ENCODE measurements at regions not wholly inside any gene's neighbourhood (a gene's known extent, or its start where the extent isn't known, plus 50 kb on each side); places are given as distances from the start of the nearest gene placed in this dataset.
A peak's percentile ranks its signal among the peaks of the same experiment; 100 is the strongest.
"Not testable (repeated sequence)": the region's sequence is repeated elsewhere in the genome, so short reads cannot be mapped to it uniquely, and the experiment has no call there.

DNA sequence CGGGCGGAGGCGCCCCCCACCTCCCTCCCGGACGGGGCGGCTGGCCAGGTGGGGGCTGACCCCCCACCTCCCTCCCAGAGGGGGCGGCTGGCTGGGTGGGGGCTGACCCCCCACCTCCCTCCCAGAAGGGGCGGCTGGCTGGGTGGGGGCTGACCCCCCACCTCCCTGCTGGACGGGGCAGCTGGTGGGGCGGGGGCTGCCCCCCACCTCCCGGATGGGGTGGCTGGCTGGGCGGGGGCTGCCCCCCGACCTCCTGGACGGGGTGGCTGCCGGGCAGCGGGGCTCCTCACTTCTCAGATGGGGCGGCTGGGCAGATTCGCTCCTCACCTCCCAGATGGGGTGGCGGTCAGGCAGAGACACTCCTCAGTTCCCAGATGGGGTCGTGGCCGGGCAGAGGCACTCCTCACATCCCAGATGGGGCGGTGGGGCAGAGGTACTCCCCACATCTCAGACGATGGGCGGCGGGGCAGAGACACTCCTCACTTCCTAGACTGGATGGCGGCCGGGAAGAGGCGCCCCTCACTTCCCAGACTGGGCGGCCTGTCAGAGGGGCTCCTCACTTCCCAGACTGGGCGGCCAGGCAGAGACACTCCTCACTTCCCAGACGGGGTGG lies 178.1 kb upstream of the CLINT1 start:
- not testable (repeated sequence) for DNase-seq

DNA sequence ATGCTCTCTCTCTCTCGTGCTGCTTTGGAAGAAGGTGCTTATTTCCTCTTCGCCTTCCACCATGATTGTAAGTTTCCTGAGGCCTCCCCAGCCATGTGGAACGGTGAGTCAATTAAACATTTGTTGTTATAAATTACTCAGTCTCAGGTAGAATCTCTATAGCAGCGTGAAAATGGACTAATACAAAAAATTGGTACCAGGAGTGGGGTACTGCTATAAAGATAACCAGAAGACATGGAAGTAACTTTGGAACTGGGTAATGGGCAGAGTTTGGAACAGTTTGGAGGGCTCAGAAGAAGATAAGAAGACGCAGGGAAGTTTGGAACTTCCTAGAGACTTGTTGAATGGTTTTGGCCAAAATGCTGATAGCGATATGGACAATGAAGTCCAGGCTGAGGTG lies 175.6 kb upstream of the CLINT1 start:
- not testable (repeated sequence) for DNase-seq

DNA sequence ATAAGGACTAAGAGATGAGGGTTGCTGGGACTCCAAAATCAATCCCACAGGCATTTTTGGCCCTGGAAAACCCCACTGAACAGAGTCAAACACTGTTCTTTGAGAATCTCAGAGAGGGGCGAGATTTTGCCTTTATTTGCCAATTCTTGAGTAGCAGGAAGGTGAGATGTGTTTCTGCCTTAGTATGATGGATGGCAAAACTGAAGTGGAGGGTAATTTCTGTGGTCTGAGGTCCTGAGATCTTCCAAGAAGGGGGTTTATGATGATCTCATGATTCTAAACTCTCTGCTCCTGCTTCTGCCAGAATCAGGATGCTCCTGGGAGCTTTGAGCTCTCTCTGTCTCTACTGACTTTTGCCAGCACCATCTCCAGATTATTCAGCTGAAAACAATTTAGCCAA lies 174.8 kb upstream of the CLINT1 start:
- no peak for DNase-seq

DNA sequence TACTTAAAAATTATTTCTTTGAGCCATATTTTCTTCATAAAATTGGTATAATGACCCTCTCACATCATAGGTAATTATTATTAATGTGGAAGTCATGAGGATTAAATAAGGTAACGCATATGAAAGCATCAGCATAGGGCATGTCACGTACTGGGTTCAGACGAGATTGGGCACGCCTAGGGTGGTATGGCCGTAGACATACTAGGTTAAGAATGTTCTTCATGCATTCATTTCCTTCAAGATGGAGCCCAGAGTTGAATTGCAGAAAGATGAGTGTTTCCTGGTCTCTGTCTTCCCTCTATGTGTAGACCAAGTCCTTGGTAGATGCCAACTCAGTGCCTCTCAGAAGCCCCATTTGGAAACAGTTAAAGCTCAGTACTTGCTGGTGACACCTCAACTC lies 174.1 kb upstream of the CLINT1 start:
- no peak for DNase-seq

DNA sequence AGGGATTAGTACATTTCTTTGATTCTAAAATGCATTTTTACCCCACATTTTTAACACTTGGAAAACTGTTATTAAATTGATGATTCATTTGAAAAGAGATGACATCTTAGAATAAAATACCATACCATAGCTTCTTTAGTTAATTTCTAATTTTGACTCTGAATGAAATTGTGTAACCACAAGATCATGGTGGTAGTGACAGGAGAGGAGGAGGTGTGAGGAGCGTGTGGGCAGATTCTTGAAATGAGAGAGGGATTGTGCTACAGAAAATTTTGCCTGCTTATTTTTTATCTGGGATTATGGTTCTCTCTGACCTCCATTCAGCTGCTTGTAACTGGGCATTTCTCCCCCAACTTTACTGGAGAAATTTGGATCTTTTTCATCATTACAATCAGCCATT lies 173.3 kb upstream of the CLINT1 start:
- no peak for DNase-seq

DNA sequence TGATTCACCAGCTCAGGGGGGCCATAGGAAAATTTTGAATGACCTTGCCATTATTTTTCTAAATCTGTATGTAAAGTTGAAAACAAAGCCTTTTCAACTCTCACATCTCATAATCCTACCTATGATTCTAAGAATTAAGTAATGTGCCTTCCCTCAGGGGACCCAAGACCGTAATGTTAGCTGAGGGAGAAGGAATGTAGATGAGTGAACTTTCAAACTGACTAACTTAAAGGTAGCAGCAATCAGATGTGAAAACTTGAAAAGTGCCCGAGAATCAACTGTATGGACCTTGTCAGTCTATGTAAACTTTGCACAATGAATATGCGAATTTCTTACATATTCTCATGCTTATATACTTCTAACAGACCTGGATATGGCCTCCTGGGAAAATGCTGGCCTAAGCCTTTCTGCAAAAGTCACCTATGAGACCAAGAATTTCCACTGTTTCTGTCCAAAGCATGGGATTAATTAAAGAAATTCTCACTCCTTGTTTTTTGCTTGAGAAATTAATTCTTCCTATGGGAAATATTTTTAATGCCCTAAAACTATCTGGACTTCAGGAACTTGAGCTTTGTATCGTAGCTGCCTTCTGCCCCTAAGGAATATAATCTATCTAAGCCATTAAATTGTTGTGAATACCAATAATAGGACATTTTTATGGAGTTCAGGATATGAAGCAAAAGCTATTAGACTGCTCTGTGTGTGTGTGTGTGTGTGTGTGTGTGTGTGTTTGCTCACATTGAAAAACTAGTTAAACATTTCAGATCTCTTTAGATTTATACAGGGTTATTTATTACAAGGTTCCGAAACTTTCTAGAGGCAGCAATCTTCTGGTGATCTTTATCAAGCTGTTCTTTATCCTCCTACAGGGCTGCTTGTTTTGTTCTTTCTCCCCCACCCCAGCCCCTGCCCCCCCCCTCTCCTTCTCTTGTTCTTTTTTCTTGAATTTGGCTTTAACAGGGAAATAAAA lies 169.1 kb upstream of the CLINT1 start:
- DNase-seq = no peak

DNA sequence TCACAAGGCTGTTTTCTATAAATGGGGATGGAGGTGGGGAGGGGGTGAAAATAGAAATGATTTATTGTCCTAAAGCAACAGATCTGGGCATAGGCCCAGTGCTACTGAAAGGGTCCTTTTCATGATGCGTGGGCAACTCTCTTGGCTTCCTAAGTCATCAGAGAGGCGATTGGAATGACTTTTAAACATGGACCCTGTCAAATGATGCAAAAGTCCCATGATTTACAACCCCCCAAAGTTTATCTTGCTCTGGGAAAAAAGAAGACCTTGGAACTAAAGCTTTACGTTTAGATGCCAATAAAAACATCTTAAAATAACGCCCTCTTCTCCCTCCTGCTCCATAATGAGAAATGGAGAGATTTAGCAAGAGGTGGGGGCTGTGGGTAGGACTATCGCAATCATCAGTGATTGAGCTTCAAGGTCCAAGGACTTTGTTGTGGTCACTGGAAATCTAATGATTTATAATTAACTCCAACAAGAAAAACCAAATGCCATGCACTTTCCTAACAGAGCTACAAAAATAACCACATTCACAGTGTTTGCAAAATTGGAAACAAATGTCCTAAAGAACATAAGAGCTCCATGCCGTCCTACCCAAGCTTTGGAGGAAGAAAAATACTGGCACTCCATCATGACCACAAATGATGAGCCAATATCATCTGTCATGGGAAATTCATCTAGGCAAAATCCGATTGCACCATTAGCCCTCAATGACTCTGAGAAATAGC lies 167.5 kb upstream of the CLINT1 start:
- DNase-seq = no peak

DNA sequence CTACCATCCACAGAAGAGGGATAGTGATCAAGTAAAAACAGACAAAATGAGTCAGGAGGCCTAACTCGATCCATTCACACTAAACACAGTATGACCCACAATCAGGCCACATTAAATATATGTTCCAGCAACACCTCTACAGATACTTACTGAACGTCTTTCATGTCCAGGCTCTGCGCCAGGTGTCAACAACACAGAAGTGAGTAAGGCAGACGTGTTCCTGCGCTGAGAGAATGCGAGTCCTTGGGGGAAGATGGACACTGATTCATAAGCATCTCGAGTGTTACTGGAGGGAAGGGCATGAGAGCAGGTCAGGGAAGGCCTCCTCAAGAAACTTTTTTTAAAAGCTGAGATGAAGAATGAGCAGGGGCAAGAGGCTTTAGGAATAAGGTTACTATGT lies 164.3 kb upstream of the CLINT1 start:
- DNase-seq = no peak

DNA sequence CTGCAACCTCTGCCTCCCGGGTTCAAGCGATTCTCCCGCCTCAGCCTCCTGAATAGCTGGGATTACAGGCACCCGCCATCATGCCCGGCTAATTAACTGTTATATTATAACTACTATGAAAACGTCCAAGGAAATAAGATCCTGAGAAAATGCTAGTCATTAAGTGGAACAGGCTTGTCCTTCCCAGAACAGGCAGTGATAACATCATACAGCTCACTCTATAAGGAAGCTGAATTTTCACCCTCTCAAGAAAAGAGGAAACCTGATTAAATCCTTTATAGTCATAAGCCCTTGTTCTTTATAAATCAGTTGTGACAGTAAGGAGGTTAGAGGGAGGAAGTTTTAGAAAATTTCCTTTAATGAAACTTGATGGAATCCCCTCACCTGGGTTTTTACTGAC lies 163.9 kb upstream of the CLINT1 start:
- no peak for DNase-seq

DNA sequence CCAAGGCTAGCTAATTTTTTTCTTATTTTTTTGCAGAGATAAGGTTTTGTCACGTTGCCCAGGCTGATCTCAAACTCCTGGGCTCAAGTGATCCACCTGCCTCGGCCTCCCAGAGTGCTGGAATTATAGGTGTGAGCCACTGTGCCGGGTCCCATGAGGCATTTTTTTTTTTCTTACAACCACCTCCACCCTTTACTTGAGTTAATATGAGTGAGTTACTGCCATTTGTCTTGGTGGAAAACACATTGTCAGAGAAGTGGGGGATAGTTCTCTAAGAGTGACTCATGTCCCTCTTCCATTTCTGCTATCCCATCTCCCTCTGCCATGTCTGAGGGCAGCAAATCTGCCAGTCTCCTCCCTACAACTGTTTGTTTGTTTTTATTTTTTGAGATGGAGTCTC lies 163.4 kb upstream of the CLINT1 start:
- no peak for DNase-seq

DNA sequence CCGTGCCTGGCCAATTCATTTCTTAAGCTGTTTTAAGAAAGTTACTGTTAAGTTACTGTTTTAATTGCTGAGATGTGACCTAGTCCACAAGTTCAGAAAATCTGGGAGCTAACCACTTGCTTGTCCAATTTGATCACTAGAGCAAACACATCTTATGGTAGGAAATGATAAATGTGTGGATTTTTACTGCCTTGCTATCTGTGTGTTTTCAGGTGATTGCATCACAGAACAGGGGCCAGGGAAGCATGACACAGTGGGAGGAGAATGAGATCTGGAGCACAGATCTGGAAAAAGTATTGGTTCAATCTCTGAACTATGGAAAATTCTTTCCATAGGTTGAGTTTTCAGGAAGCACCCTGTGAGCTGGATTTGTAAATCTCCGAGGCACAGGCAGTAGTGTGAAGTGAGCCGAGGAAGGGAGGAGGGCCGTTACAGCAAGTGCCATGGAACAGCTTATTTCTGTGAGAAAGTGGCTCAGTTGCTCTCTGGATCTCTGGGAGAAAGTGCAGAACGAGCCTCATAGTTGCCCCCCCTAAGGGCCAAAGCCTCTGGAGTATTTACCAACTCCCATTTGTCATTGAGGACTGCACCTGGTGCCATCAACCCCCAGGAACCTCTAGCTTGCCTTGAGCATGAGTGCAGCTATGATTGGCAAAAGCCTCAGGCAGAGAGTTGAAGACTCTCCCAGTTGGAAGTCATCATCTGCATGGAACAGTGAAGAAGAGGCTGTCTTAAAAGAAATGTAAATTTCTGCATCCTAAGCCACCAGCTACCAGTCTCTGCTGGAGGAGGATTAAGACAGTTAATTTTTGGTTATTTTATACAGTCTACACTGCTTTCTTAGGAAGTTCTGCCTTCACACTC lies 161.8 kb upstream of the CLINT1 start:
- no peak for DNase-seq

DNA sequence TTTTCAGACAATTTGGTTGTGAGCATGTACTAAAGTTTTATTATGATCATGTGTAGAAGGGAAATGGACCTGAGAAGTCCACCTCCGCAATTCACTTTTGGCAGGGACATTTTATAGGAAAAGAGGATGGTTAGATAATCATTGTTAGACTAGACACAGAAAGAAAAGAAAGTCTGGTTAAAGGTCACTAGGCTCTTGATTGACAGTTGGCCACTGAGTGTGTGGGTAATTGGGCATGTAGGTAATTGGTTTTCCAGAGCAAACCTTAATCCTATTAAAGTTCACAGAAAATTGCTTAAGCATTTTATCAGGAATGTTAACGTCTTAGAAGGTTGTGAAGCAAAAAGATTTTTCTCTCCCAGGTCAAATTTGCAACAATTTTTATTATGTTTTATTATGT lies 158.5 kb upstream of the CLINT1 start:
- no peak for DNase-seq

DNA sequence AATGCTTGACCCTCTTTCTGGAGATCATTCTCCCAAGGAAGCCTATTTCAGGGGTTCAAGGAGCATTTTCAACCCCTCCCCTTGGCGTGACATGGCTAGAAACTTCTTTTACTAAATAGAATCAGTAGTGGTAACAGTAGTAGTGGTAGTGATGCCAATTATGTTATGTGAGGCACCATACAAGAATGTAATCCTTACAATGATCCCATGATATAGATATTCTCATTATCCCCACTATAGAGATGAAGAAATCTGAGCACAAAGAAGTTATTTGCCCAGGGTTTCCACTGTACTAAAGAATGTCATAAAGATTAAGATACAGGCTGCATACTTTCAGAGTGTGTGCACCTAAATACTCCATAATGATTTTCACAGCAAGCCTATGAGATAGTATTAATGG lies 155.4 kb upstream of the CLINT1 start:
- DNase-seq = no peak

DNA sequence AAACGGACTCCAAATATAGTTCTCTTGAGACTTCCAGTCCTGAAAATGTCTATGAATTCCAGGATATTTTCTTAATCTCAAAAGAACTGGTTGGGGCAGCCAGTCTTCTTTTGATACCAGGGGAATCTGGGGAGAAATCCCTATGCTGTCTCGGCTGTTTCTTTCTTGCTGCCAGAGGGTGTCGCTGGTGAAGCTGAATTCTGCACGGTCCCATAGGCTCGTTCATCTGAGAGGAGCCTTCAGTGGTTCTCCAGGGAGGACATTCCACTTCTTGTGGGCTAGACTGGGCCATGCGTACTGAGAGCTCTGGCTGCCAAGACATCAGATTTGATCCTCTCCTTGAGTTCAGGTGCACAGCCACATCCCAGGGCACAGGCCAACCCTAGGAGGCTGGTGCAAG lies 155.0 kb upstream of the CLINT1 start:
- DNase-seq = no peak

DNA sequence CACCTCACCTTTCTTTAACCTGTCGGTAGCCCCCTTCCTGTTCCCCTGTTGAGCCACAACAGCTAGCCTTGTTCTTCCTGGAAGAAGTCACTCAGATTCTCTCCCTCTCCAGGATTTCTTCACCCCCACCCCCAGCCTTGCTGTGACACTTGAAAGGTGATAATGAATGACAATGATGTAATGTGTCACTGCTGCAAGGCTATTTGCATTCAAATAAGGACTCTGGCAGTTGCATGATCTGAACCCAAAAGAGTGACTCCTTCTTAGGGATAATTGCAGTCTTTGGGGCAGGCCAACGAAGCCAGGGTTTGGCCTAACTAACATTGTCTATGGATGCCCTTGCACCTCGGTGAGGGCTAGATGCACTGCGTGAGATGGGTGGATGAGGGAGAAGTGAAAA lies 154.4 kb upstream of the CLINT1 start:
- DNase-seq = no peak

DNA sequence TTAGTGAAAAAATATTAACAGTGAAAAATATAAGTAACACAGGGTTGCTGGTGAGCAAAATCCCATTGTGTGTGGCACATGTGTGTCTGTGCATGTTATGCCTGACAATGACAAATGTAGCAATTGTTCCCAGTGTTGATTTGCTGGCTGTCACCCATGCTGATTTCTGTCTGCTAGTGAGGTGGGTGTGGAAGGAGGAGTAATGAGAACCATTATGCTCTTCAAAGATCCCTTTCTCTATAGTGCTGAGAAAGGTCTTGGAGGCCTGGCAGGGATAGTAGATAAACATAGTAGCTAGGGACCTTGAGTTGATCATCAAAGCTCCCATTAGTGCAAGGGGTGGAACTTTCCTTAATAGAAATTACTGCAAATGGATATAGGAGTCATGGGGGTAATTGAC lies 152.5 kb upstream of the CLINT1 start:
- DNase-seq = no peak

DNA sequence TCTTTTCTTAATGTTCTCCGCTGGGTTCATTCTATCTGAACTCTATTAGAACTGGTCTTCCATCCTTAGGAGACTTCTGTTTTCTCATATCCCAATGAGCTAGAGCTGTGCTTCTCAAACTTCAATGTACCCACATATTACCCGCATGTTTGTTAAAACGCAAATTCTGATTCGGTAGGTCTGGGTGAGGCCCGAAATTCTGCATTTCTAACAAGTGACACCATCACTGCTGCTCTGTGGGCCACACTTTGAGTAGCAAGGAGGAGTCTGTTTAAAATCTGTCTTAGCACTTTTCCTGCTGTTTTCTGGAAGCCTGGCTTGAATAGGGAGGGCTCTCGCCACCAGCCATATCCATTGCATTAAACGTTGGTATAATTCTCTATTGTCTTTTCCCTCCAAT lies 151.9 kb upstream of the CLINT1 start:
- DNase-seq = no peak

DNA sequence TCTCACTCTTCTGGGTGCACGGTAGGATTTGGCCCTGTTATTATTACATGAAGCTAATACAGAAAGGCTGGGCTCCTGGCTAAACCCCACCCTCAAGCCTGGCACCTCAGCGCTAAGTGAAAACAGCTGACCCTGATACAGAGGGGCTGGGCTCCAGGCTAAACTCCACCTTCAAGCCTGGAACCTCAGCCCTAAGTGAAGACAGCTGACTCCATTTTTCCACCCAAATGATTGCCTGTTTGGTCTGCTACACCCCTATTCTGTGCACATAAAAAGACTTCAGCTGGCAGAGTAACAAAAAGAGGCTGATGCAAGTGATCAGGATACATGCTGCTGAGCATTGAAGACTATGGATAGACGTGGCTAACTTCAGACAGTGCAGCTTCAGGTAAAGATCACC lies 148.4 kb upstream of the CLINT1 start:
- DNase-seq = no peak

DNA sequence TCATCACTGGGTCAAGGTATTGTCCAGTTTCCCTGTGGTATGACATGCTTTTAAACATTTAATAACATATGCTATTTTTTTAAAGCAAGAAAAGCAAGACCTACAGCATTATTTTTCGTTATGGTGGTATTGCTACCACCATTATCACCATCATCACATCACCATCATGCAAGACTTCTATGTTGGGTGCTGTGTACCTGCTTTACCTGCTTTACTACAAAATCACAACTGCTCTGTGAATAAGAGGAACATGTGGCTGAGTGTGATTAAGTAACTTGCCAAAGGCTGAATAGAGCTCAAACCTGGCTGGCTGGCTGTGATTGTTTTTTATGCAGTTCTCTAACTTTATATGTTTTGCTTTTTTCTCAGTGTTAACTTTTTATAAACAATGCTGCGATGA lies 140.8 kb upstream of the CLINT1 start:
- DNase-seq = no peak

DNA sequence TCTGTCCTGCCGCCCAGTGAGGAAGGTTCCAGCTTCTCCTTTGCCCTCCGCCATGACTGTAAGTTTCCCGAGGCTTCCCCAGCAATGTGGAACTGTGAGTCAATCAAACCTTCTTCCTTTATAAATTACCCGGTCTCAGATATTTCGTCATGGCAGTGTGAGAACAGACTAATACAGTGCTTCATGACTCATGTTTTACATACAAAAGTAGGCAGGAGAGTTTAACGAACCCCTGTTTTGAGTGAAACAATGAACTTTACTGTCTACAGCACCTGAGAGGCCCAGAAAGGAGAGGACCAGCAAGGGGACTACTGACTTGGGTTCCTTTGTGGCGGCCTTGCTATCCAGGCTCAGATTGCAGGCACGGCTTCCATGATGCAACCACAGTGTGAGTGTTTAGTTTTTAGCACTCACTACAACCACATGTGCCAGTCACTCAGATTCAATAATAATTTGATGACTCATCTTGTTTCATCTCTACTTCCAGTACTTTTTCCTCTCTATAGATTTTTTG lies 139.1 kb upstream of the CLINT1 start:
- no peak for DNase-seq

DNA sequence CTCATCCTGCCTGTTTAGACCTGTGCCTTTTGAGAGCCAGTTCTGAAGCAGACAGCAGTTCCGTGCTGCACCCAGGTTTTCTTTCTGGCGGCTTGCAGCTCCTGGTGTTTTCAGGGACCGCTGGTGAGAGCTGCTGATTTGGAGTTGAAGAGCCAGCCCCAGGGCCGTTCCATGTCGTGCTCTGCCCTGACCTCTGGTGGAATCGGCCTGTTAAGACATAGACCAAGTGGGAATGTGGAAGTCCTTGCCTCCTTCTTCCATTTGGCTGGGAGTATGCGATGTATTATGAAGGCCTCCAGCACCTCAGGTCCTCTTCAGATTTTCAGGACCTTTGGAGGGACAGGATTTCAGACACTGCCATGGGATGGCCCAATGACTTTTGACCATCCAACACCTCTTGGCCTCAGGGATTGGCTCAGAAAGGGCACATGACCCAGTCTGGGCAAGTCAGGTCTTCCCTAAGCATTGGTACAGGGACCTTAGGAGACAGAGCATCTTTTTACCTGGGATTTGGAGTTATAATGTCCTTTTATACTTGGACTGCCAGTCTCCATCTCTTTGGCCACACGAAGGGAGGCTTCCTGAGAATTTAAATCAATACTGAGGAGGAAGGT lies 136.1 kb upstream of the CLINT1 start:
- peak; percentile 34 for DNase-seq
